Parathyroid adenoma (tissue), 2 donors: ENCODE measurements at regions not wholly inside any gene's neighbourhood (a gene's known extent, or its start where the extent isn't known, plus 50 kb on each side); places are given as distances from the start of the nearest gene placed in this dataset.

Experiments used
- H2AFZ ChIP-seq: fragments of 300-600 bp; sonication (generic); one replicate; pipeline ENCODE4 v1.7.0; 2017; ENCODE audit warnings: antibody characterized with exemption, mild to moderate bottlenecking
- H3K27ac ChIP-seq: fragments of 300-600 bp; sonication (generic); one replicate; pipeline ENCODE4 v1.7.0; 2017
- H3K27me3 ChIP-seq: fragments of 300-600 bp; sonication (generic); one replicate; pipeline ENCODE4 v1.7.0; 2017; ENCODE audit warnings: low read length; ENCODE audit not compliant: control insufficient read depth, insufficient read depth
- H3K36me3 ChIP-seq: fragments of 300-600 bp; sonication (generic); one replicate; pipeline ENCODE4 v1.7.0; 2017; ENCODE audit warnings: low read length; ENCODE audit not compliant: control insufficient read depth, insufficient read depth
- H3K4me1 ChIP-seq: fragments of 300-600 bp; sonication (generic); one replicate; pipeline ENCODE4 v1.7.0; 2017; ENCODE audit warnings: control low read depth
- H3K4me2 ChIP-seq: fragments of 300-600 bp; sonication (generic); one replicate; pipeline ENCODE4 v1.7.0; 2017; ENCODE audit warnings: low read length
- H3K4me3 ChIP-seq: fragments of 300-600 bp; sonication (generic); one replicate; pipeline ENCODE4 v1.7.0; 2017; ENCODE audit warnings: low read depth, low read length
- H3K79me2 ChIP-seq: fragments of 300-600 bp; sonication (generic); one replicate; pipeline ENCODE4 v1.7.0; 2017; ENCODE audit warnings: control low read depth
- H3K9ac ChIP-seq: fragments of 300-600 bp; sonication (generic); one replicate; pipeline ENCODE4 v1.7.0; 2017; ENCODE audit warnings: mild to moderate bottlenecking
- H3K9me3 ChIP-seq: fragments of 300-600 bp; sonication (generic); one replicate; pipeline ENCODE4 v1.7.0; 2017; ENCODE audit warnings: low read length; ENCODE audit not compliant: control insufficient read depth
- CTCF ChIP-seq: fragments of 300-600 bp; sonication (generic); IDR thresholded peaks from one replicate; pipeline ENCODE4 v1.7.0; 2017; ENCODE audit warnings: antibody characterized with exemption, mild to moderate bottlenecking
- donor health status: primary hyperparathyroidism.

- Histone ChIP-seq H3K36me3 (no peaks in the 10 kb centered on the region), H3K79me2 (no peaks in the 10 kb centered on the region), H3K9me3 (no peaks in the 10 kb centered on the region), H3K27ac (no peak overlapping the region), H3K9ac (no peak overlapping the region), H3K4me3 (no peak overlapping the region), H2AFZ (no peak overlapping the region), H3K27me3 (no peaks in the 10 kb centered on the region), H3K4me2 (no peak overlapping the region), H3K4me1 (no peaks in the 10 kb centered on the region)
- TF ChIP-seq CTCF: no peak
Measured at GRCh38 chr6:951399-952181, 258.7 kb upstream of the EXOC2 start.

- Histone ChIP-seq H3K9ac (no peak overlapping the region), H2AFZ (no peak overlapping the region), H3K27ac (no peak overlapping the region), H3K27me3 (no peaks in the 10 kb centered on the region), H3K4me3 (no peak overlapping the region), H3K36me3 (no peaks in the 10 kb centered on the region), H3K4me2 (no peak overlapping the region), H3K9me3 (no peaks in the 10 kb centered on the region), H3K4me1 (no peaks in the 10 kb centered on the region), H3K79me2 (no peaks in the 10 kb centered on the region)
- no peak for TF ChIP-seq CTCF
Measured at GRCh38 chr6:947235-947934, 254.4 kb upstream of the EXOC2 start.

- no peaks in the 10 kb centered on the region for H3K79me2 ChIP-seq
- H3K27ac ChIP-seq: no peak overlapping the region
- no peak overlapping the region for H3K9ac ChIP-seq
Measured at GRCh38 chr6:946546-946945, 253.6 kb upstream of the EXOC2 start.

GRCh38 chr6:939526-940252 lies 246.8 kb upstream of the EXOC2 start:
- H3K27me3 ChIP-seq: no peaks in the 10 kb centered on the region
- no peaks in the 10 kb centered on the region for H3K9me3 ChIP-seq
- H2AFZ ChIP-seq: no peak overlapping the region
- no peak overlapping the region for H3K4me2 ChIP-seq
- no peak overlapping the region for H3K27ac ChIP-seq
- H3K9ac ChIP-seq: no peak overlapping the region
- H3K79me2 ChIP-seq: no peaks in the 10 kb centered on the region
- TF ChIP-seq CTCF: no peak
- no peak overlapping the region for H3K4me3 ChIP-seq
- no peaks in the 10 kb centered on the region for H3K36me3 ChIP-seq
- H3K4me1 ChIP-seq: no peaks in the 10 kb centered on the region

More at GRCh38 chr6:946546-946945, 253.6 kb upstream of the EXOC2 start:
- no peak overlapping the region for H3K4me2 ChIP-seq
- no peaks in the 10 kb centered on the region for H3K4me1 ChIP-seq
- H3K27me3 ChIP-seq: no peaks in the 10 kb centered on the region
- no peak overlapping the region for H3K4me3 ChIP-seq
- no peak for TF ChIP-seq CTCF
- no peak overlapping the region for H2AFZ ChIP-seq
- no peaks in the 10 kb centered on the region for H3K9me3 ChIP-seq
- H3K36me3 ChIP-seq: no peaks in the 10 kb centered on the region
